ENCODE measurements at regions not wholly inside any gene's neighbourhood (a gene's known extent, or its start where the extent isn't known, plus 50 kb on each side); places are given as distances from the start of the nearest gene placed in this dataset.

GRCh38 chr6:113073611-113074191 lies 726.6 kb downstream of the RFPL4B start:
- no peak for DNase-seq
- no peak overlapping the region for H3K27ac ChIP-seq
- no peaks in the 10 kb centered on the region for H3K27me3 ChIP-seq
- H3K4me3 ChIP-seq: no peak overlapping the region
- no peaks in the 10 kb centered on the region for H3K36me3 ChIP-seq
- TF ChIP-seq CTCF (IDR thresholded peaks at IDR 0.05) (no peak), POLR2A (IDR thresholded peaks at IDR 0.05) (no peak)
- H3K9me3 ChIP-seq: no peaks in the 10 kb centered on the region
- H3K4me1 ChIP-seq: no peaks in the 10 kb centered on the region

- Histone ChIP-seq H3K27me3 (no peaks in the 10 kb centered on the region), H3K4me3 (no peak overlapping the region), H3K4me1 (no peaks in the 10 kb centered on the region), H3K36me3 (no peaks in the 10 kb centered on the region), H3K9me3 (no peaks in the 10 kb centered on the region), H3K27ac (no peak overlapping the region)
- no peak for TF ChIP-seq CTCF (IDR thresholded peaks at IDR 0.05)
- TF ChIP-seq POLR2A (IDR thresholded peaks at IDR 0.05): no peak
- no peak for DNase-seq
Observed at GRCh38 chr6:113076116-113076515, 729.0 kb downstream of the RFPL4B start.

- Histone ChIP-seq H3K36me3 (no peaks in the 10 kb centered on the region), H3K27ac (no peak overlapping the region), H3K9me3 (no peaks in the 10 kb centered on the region), H3K4me1 (no peaks in the 10 kb centered on the region), H3K4me3 (no peak overlapping the region), H3K27me3 (no peaks in the 10 kb centered on the region)
- DNase-seq: no peak
- TF ChIP-seq CTCF (IDR thresholded peaks at IDR 0.05) (no peak), POLR2A (IDR thresholded peaks at IDR 0.05) (no peak)
Observed at GRCh38 chr6:113076816-113077215, 729.7 kb downstream of the RFPL4B start.

GRCh38 chr6:113077794-113078193 lies 730.7 kb downstream of the RFPL4B start:
- H3K27ac ChIP-seq: no peak overlapping the region

GRCh38 chr6:113078791-113079190 lies 731.7 kb downstream of the RFPL4B start:
- no peaks in the 10 kb centered on the region for H3K36me3 ChIP-seq
- no peak for DNase-seq
- no peak overlapping the region for H3K27ac ChIP-seq
- H3K27me3 ChIP-seq: no peaks in the 10 kb centered on the region
- H3K4me1 ChIP-seq: no peaks in the 10 kb centered on the region
- no peak overlapping the region for H3K4me3 ChIP-seq
- TF ChIP-seq POLR2A (IDR thresholded peaks at IDR 0.05) (no peak), CTCF (IDR thresholded peaks at IDR 0.05) (no peak)
- H3K9me3 ChIP-seq: no peaks in the 10 kb centered on the region

More at GRCh38 chr6:113077794-113078193, 730.7 kb downstream of the RFPL4B start:
- no peak for DNase-seq
- no peaks in the 10 kb centered on the region for H3K27me3 ChIP-seq
- H3K36me3 ChIP-seq: no peaks in the 10 kb centered on the region
- no peaks in the 10 kb centered on the region for H3K4me1 ChIP-seq
- H3K9me3 ChIP-seq: no peaks in the 10 kb centered on the region
- TF ChIP-seq POLR2A (IDR thresholded peaks at IDR 0.05) (no peak), CTCF (IDR thresholded peaks at IDR 0.05) (no peak)
- no peak overlapping the region for H3K4me3 ChIP-seq

GRCh38 chr6:113082745-113083144 lies 735.6 kb downstream of the RFPL4B start:
- no peak overlapping the region for H3K4me3 ChIP-seq
- H3K27ac ChIP-seq: no peak overlapping the region
- TF ChIP-seq CTCF (IDR thresholded peaks at IDR 0.05) (no peak), POLR2A (IDR thresholded peaks at IDR 0.05) (no peak)

More at GRCh38 chr6:113082745-113083144, 735.6 kb downstream of the RFPL4B start:
- H3K4me1 ChIP-seq: no peaks in the 10 kb centered on the region
- no peaks in the 10 kb centered on the region for H3K27me3 ChIP-seq
- no peaks in the 10 kb centered on the region for H3K9me3 ChIP-seq
- no peaks in the 10 kb centered on the region for H3K36me3 ChIP-seq
- no peak for DNase-seq
